ENCODE measurements at regions not wholly inside any gene's neighbourhood (a gene's known extent, or its start where the extent isn't known, plus 50 kb on each side); places are given as distances from the start of the nearest gene placed in this dataset.
"Not testable (repeated sequence)": the region's sequence is repeated elsewhere in the genome, so short reads cannot be mapped to it uniquely, and the experiment has no call there.

GRCh38 chr6:140660295-140660694 is 1285.8 kb upstream of the CITED2 start:
- intact Hi-C loops (cut with DNase I), result no loop called here
- DNase-seq (ENCODE audit: missing footprints), result no peak
- ATAC-seq, result no peak

- DNase-seq (ENCODE audit: missing footprints) (no peak), ATAC-seq (no peak)
- intact Hi-C loops (cut with DNase I), result no loop called here
These were observed 1279.5 kb upstream of the CITED2 start for GRCh38 chr6:140653972-140654371.

GRCh38 chr6:140653506-140653905 is 1279.1 kb upstream of the CITED2 start:
- ATAC-seq (no peak), DNase-seq (ENCODE audit: missing footprints) (no peak)
- intact Hi-C loops (cut with DNase I), result no loop called here

GRCh38 chr6:140649502-140649901 is 1275.1 kb upstream of the CITED2 start:
- DNase-seq (ENCODE audit: missing footprints); intact Hi-C loops (cut with DNase I); ATAC-seq: not testable (repeated sequence)

- ATAC-seq; DNase-seq (ENCODE audit: missing footprints); intact Hi-C loops (cut with DNase I): not testable (repeated sequence)
These were observed 1272.9 kb upstream of the CITED2 start for GRCh38 chr6:140647322-140647721.

- ATAC-seq (no peak), DNase-seq (ENCODE audit: missing footprints) (no peak)
- intact Hi-C loops (cut with DNase I), result no loop called here
These were observed 1269.6 kb upstream of the CITED2 start for GRCh38 chr6:140644017-140644416.

- DNase-seq (ENCODE audit: missing footprints), result no peak
- intact Hi-C loops (cut with DNase I), result no loop called here
- no peak for ATAC-seq
These were observed 1267.0 kb upstream of the CITED2 start for GRCh38 chr6:140641412-140641811.

GRCh38 chr6:140636908-140637402 is 1262.5 kb upstream of the CITED2 start:
- intact Hi-C loops (cut with DNase I), result no loop called here
- ATAC-seq, result no peak
- DNase-seq (ENCODE audit: missing footprints), result no peak

- ATAC-seq, result no peak
These were observed 1261.9 kb upstream of the CITED2 start for GRCh38 chr6:140636271-140636907.

GRCh38 chr6:140627002-140627401 is 1252.6 kb upstream of the CITED2 start:
- no peak for DNase-seq (ENCODE audit: missing footprints)
- intact Hi-C loops (cut with DNase I), result no loop called here
- ATAC-seq, result no peak

More at GRCh38 chr6:140636271-140636907, 1261.9 kb upstream of the CITED2 start:
- no peak for DNase-seq (ENCODE audit: missing footprints)
- intact Hi-C loops (cut with DNase I), result no loop called here

GRCh38 chr6:140623498-140623897 is 1249.0 kb upstream of the CITED2 start:
- no peak for ATAC-seq
- no peak for DNase-seq (ENCODE audit: missing footprints)
- intact Hi-C loops (cut with DNase I), result no loop called here

- intact Hi-C loops (cut with DNase I), result no loop called here
- ATAC-seq, result no peak
- DNase-seq (ENCODE audit: missing footprints), result no peak
These were observed 1246.0 kb upstream of the CITED2 start for GRCh38 chr6:140620496-140620895.

GRCh38 chr6:140609956-140610355 is 1235.5 kb upstream of the CITED2 start:
- no peak for ATAC-seq
- intact Hi-C loops (cut with DNase I), result no loop called here
- no peak for DNase-seq (ENCODE audit: missing footprints)

GRCh38 chr6:140609321-140609720 is 1234.9 kb upstream of the CITED2 start:
- ATAC-seq (no peak), DNase-seq (ENCODE audit: missing footprints) (no peak)
- intact Hi-C loops (cut with DNase I), result no loop called here

- intact Hi-C loops (cut with DNase I), result no loop called here
- no peak for DNase-seq (ENCODE audit: missing footprints)
- ATAC-seq, result no peak
These were observed 1230.3 kb upstream of the CITED2 start for GRCh38 chr6:140604786-140605185.

GRCh38 chr6:140602431-140603248 is 1228.2 kb upstream of the CITED2 start:
- intact Hi-C loops (cut with DNase I), result no loop called here
- ATAC-seq, result peak; percentile 34

GRCh38 chr6:140601021-140601808 is 1226.8 kb upstream of the CITED2 start:
- intact Hi-C loops (cut with DNase I), result no loop called here
- DNase-seq (ENCODE audit: missing footprints) (no peak), ATAC-seq (no peak)

More at GRCh38 chr6:140602431-140603248, 1228.2 kb upstream of the CITED2 start:
- no peak for DNase-seq (ENCODE audit: missing footprints)

GRCh38 chr6:140599916-140600315 is 1225.5 kb upstream of the CITED2 start:
- DNase-seq (ENCODE audit: missing footprints) (no peak), ATAC-seq (no peak)
- intact Hi-C loops (cut with DNase I), result no loop called here

- ATAC-seq (no peak), DNase-seq (ENCODE audit: missing footprints) (no peak)
- intact Hi-C loops (cut with DNase I), result no loop called here
These were observed 1222.7 kb upstream of the CITED2 start for GRCh38 chr6:140597181-140597580.
